ELR (cell line): ENCODE measurements at regions not wholly inside any gene's neighbourhood (a gene's known extent, or its start where the extent isn't known, plus 50 kb on each side); places are given as distances from the start of the nearest gene placed in this dataset.
"Not testable (repeated sequence)": the region's sequence is repeated elsewhere in the genome, so short reads cannot be mapped to it uniquely, and the experiment has no call there.

Source experiments
- DNase-seq: peaks from one replicate; pipeline ENCODE4 v3.0.0-alpha.2; 2015; ENCODE audit warnings: low read depth

DNA sequence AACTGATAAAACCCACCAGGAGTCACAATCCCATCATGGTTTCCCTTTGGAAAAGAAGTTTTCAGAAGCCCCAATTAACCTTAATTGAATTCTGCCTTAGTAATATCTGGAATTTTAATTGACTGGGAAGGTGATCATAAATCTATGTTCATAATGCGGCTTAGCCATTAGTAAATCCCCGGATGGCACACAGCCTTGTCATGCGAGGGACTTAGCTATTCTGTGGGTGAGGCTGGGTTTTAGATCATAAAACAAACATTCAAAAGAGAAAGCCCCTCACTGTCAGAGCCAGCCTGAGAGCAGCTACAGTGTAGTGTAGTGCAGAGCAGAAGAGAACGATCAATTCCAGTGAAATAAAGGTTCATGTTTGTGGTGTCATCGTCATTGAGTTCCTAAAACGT lies 124.0 kb upstream of the NOCT start:
- no peak for DNase-seq

DNA sequence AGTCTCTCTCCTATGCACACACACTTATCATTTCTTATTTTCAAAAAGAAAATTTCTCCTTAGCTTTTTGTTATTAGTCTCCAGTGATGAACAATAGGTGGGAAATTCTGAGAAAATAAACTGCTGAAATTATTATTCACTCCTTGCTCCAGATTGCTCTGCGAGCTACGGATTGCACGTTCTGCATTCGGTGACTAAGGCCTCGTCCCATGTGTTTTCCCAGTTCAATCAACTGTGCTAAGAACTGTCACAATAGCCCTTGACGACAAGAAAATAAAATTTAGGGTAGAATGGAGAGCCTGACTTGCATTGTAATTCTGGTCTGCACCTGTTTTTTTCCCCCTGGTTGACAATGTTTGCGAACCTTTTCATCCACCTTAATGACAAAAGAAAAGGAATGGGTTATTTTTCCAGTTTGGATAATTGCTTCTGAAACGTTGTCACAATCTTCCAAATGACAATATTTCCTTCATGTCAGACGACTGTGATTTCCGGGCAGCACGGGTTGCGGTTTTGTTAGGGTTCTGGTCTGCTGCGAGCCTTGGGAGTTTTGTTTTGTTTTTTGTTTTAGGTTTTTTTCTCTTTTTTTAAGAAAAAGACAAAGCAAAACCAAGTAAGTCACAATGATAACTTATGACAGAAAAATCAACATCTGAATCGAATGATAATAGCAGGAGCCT lies 124.5 kb upstream of the NOCT start:
- no peak for DNase-seq

GRCh38 chr4:138889216-138889615 lies 126.4 kb upstream of the NOCT start:
- no peak for DNase-seq

DNA sequence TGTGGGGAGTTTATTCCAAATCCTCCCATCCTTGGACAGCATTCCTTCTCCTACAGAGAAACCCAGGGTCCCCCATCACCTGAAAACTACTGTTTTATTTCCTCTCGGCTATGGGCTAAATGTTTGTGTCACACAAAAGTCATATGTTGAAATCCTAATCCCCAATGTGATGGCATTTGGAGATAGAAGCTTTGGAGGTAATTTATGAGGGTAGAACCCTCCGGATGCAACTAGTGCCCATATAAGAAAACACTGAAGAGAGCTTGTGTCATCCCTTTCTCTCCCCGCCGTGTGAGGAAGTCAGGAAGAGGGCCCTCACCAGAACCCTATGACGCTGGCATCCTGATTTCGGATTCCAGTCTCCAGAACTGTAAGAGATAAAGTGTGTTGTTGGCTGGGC lies 127.8 kb upstream of the NOCT start:
- no peak for DNase-seq

DNA sequence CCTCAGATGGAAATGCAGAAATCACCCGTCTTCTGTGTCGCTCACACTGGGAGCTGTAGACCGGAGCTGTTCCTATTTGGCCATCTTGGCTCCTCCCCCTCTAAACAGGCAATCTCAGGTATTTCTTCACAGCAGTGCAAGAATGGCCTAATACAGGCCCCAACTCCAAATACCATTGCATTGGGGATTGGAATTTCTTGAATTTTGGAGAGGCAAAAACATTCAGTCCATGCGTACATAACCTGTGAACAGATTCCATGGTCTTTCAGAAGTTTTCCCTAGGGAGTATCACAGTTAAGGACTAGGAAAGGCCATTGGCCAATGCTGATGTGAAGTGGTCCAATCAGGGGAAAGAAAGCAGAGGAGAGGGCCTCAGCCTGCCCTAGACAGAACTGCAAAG lies 128.2 kb upstream of the NOCT start:
- DNase-seq, result no peak

- no peak for DNase-seq
Measured at GRCh38 chr4:138879757-138880156, 135.8 kb upstream of the NOCT start.

DNA sequence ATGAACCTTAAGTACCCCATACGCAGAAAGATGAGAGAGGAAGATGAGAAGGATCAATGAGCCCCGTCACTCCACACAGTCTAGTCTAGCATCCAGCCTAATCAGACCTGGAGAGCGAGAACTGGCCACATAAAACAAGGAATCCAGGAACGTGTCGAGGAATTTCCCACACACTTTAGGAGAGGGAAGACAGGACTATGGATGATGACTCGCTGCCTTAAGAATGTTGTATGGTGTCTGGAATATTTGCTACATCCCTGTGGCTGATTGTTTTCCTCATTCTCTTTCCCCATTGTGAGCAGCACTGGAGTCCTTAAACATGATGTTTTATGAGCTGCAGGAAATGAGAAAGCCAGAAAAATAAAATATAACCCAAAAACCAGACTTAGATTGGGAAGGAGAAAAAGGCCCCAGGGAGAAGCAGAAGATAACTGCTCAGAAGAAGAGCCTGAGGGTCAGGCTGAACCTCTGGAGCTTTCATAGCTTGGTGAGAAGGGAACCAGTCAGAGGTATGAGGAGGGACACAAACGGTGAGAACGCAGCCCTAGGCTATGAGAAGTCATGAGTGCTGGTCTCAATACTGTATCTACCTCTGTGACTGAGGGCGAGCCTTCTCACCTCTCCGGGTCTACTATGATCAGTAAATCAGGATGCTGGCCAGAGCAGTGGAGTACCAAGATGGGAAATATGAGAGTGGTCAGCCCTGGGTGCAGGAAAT lies 139.5 kb upstream of the NOCT start:
- peak; percentile 79 for DNase-seq

- no peak for DNase-seq
Measured at GRCh38 chr4:138871555-138871875, 144.1 kb upstream of the NOCT start.

GRCh38 chr4:138870737-138871554 lies 144.6 kb upstream of the NOCT start:
- peak; percentile 74 for DNase-seq

- no peak for DNase-seq
Measured at GRCh38 chr4:138869631-138870030, 145.9 kb upstream of the NOCT start.

DNA sequence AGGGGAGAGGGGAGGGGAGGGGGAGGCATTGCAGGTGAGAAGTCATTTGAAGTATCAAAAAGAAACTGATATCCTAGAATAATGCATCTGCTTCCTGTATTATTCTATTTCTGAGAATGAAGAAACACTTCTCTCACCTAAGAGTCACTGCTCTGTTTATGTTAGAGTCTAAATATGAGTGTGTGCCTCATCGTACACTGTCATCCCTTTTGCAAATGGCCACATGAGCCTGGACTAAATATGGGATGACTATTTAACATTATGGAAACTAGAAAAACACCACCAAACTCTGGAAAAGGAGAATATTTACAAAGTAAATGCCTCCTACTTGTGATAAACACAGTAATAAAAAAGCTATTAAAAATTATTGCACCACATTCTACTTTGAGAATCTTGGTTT lies 146.4 kb upstream of the NOCT start:
- DNase-seq, result peak; percentile 40

DNA sequence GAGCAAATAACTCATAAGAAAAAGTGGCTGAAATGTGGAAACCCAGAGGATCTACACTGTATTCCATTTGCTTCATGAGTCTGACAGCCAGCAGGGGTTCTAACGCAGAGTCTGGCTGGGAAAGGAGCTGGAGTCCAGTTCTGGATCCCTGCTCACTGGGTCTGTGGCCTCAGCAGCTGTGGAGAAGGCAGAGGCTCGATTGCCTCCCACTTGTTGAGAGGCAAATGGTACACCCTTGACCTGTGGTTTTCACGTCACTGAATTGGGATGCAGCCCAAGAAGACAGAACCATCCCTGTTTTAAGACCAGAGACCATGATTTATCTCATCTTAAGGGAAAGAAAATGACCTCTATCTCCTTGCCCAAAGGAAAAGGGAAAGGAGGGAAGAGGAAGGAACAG lies 147.0 kb upstream of the NOCT start:
- no peak for DNase-seq

GRCh38 chr4:138867404-138867803 lies 148.2 kb upstream of the NOCT start:
- no peak for DNase-seq

GRCh38 chr4:138866314-138866713 lies 149.3 kb upstream of the NOCT start:
- no peak for DNase-seq

DNA sequence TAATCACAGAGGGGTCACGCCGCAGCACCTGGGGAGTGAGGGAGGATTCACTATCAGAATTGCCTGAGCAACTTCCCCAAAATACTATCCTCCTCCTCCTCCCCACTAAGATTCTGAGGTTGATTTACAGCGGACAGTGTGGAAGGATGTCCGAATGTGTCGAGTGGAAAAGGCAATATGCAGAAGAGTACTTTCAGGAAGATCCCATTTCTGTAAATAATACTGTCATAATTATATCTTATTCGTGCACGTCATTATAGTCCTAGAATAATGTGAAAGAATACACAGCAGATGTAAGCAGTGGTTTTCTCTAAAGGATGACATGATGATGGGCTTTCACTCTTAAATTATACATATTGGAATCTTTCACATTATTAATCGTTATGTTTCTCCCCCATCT lies 149.8 kb upstream of the NOCT start:
- DNase-seq, result no peak

- DNase-seq, result no peak
Measured at GRCh38 chr4:138864961-138865720, 150.4 kb upstream of the NOCT start.

GRCh38 chr4:138863160-138863559 lies 152.4 kb upstream of the NOCT start:
- no peak for DNase-seq

DNA sequence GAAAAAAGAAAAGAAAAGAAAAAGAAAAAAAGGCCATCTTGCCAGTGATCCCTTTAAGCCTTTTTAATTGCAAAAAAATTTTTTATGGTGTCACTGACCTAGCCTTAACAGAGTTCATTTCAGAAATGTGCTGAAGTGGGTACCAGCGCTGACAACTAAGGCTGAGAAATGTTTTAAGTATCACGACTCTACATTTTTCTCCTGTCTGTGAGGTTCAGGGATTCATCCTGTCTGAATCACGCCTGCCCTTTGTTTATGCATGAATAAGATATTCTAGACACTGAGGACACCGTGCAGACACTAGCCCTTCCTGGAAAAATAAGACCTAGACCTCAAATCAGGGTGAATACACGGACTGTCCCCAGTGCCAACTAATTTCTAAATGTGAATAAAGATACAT lies 154.4 kb upstream of the NOCT start:
- peak; percentile 38 for DNase-seq

DNA sequence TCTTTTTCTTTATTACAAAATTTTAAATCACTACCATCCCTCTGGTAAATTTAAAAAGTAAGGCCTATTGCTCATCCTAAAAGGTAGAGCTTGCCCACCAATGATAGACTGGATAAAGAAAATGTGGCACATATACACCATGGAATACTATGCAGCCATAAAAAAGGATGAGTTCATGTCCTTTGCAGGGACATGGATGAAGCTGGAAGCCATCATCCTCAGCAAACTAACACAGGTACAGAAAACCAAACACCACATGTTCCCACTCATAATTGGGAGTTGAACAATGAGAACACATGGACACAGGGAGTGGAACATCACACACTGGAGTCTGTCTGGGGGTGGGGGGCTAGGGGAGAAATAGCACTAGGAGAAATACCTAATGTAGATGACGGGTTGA lies 155.2 kb upstream of the NOCT start:
- not testable (repeated sequence) for DNase-seq

DNA sequence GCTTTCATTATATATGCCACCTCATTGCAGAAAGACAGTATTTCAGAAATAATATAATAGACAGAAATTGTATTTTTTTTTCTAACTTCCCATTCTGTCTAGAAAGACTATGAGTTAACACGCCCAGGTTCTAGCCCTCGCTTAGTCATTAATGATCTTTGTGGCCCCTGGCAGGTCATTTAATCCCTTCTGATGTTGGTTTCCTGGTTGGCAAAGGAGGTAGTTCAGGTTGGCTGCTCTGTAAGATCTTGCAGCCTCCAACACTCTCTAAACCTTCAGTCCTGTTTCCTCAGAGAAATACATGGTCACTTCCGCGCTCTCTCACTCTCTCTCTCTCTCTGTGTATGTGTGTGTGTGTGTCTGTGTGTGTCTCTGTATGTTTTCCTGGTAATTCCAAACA lies 156.3 kb upstream of the NOCT start:
- no peak for DNase-seq

DNA sequence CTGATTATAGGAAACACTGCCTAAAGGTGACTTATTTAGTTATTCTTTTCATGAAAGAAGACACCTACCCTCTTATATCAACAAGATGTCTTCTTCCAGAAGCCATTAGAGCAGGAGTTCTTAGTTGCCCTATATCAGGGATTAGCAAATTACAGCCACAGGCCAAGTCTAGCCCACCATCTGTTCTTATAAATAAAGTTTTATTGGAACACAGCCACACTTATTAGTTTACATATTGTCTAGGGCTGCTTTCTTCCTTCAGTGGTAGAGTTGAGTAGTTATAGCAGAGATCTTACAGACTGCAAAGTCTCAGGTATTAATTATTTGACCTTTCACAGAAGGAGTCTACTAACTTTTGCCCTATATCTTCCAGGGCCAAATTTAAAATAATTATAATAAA lies 157.2 kb upstream of the NOCT start:
- DNase-seq, result no peak

- DNase-seq, result no peak
Measured at GRCh38 chr4:138857416-138857815, 158.2 kb upstream of the NOCT start.

DNA sequence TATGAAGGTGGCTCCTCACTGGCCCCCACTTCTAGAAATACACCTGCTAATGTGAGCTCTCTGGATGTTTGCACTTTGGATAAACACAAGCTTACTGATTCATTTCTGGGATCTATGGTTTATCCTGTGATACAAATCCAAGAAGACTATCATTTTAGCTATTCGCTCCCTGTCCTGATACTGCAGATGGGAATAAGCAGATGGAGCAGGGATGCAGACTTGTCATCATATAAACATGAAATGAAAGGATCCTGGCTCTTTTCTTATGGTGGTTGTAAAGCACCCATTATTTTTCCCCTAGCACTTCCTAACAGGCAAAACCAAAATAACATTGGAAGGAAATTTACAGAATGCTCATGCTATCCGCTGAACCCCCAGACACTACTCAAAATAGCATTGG lies 162.9 kb upstream of the NOCT start:
- no peak for DNase-seq
